Endothelial cell of umbilical vein (primary cell): ENCODE measurements at regions not wholly inside any gene's neighbourhood (a gene's known extent, or its start where the extent isn't known, plus 50 kb on each side); places are given as distances from the start of the nearest gene placed in this dataset.

Source experiments
- BruUV-seq: library from RNA; stranded (reverse); fragments of 400-500 nt; replicated peaks from 2 replicates; lab custom pipeline; 2021; lab: Mats Ljungman, UMichigan
- CTCF ChIA-PET: fragments of 300-600, 350-600 bp; sonication (Branson Sonifier 250); formaldehyde crosslinking; loops from one replicate; lab custom pipeline; 2021; ENCODE audit warnings: antibody characterized with exemption, inconsistent platforms; lab: Charles Lee
- POLR2A ChIA-PET: fragments of 300-600, 350-600 bp; sonication (Branson Sonifier 250); formaldehyde crosslinking; loops from one replicate; lab custom pipeline; 2021; ENCODE audit warnings: antibody characterized with exemption, inconsistent platforms; lab: Charles Lee
- DNase-seq: peaks from one replicate; pipeline ENCODE4 v3.0.0-alpha.2; 2011; ENCODE audit warnings: low read depth, low spot score
- FAIRE-seq: peaks from 2 replicates; lab custom pipeline; 2011; peaks lifted over from hg19 to GRCh38; lab: Jason Lieb, UNC
- H2AFZ ChIP-seq: 2 replicates; pipeline ENCODE4 v1.6.0; 2012; ENCODE audit warnings: low read depth, low read length, control low read depth, inconsistent platforms
- H3K27ac ChIP-seq: 2 replicates; pipeline ENCODE4 v1.5.1; 2011; ENCODE audit warnings: low read depth, mild to moderate bottlenecking, control low read depth, low read length, moderate library complexity; ENCODE audit not compliant: insufficient read depth
- H3K27me3 ChIP-seq, 2 experiments: 2 replicates each; pipeline versions ENCODE4 v1.6.0 to v1.6.1; 2011; ENCODE audit warnings: low read length in 2 of 2, mixed read lengths in 1 of 2; ENCODE audit not compliant: control insufficient read depth in 2 of 2, insufficient read depth in 2 of 2
- H3K36me3 ChIP-seq, 2 experiments: 2 replicates in 1 of 2; 3 replicates in 1 of 2; pipeline ENCODE4 v1.5.1; 2011; ENCODE audit warnings: low read length in 2 of 2, mild to moderate bottlenecking in 1 of 2, moderate library complexity in 1 of 2; ENCODE audit not compliant: control insufficient read depth in 2 of 2, insufficient read depth in 2 of 2; ENCODE audit errors: extremely low read depth in 1 of 2
- H3K4me1 ChIP-seq: 3 replicates; pipeline ENCODE4 v1.5.1; 2011; ENCODE audit warnings: mild to moderate bottlenecking, low read length; ENCODE audit not compliant: control insufficient read depth, insufficient read depth; ENCODE audit errors: extremely low read depth
- H3K4me2 ChIP-seq: 2 replicates; pipeline ENCODE4 v1.6.1; 2011; ENCODE audit warnings: low read length, control low read depth, mixed read lengths; ENCODE audit not compliant: insufficient read depth
- H3K4me3 ChIP-seq, 3 experiments: fragments of 200-600 bp in 1 of 3; sonication (generic), shearing (Covaris generic) in 1 of 3; replicated peaks in 1 of 3; 2 replicates each; pipeline ENCODE4 v1.5.1; 2011 to 2016; ENCODE audit warnings: control low read depth in 3 of 3, low read length in 3 of 3, mild to moderate bottlenecking in 2 of 3, inconsistent platforms in 1 of 3, low read depth in 1 of 3, moderate library complexity in 1 of 3; ENCODE audit not compliant: insufficient read depth in 1 of 3
- H3K79me2 ChIP-seq: 2 replicates; pipeline ENCODE4 v1.6.0; 2012; ENCODE audit warnings: low read length, inconsistent platforms; ENCODE audit not compliant: control insufficient read depth, insufficient read depth
- H3K9ac ChIP-seq: replicated peaks from 2 replicates; pipeline ENCODE3; 2011; ENCODE audit warnings: low read length, control low read depth; ENCODE audit not compliant: insufficient read depth; ENCODE audit errors: extremely low read depth
- H3K9me1 ChIP-seq: replicated peaks from 3 replicates; pipeline ENCODE4 v1.6.0; 2011; ENCODE audit warnings: mild to moderate bottlenecking, low read length; ENCODE audit not compliant: control insufficient read depth, insufficient read depth; ENCODE audit errors: extremely low read depth
- H3K9me3 ChIP-seq: replicated peaks from 2 replicates; pipeline ENCODE4 v1.5.1; 2012; ENCODE audit warnings: low read length, inconsistent platforms; ENCODE audit not compliant: control insufficient read depth, insufficient read depth
- H4K20me1 ChIP-seq: replicated peaks from 2 replicates; pipeline ENCODE3; 2011; ENCODE audit warnings: mild to moderate bottlenecking, low read length; ENCODE audit not compliant: control insufficient read depth, insufficient read depth; ENCODE audit errors: extremely low read depth
- CTCF ChIP-seq, 2 donors: IDR thresholded peaks; 1 replicate in 1 of 2; 2 replicates in 1 of 2; pipeline ENCODE4 v1.5.1; 2011; ENCODE audit warnings: low read length in 2 of 2, mild to moderate bottlenecking in 2 of 2, moderate library complexity in 2 of 2, control low read depth in 1 of 2, inconsistent platforms in 1 of 2, low read depth in 1 of 2; ENCODE audit not compliant: insufficient read depth in 1 of 2; ENCODE audit errors: extremely low read depth in 1 of 2
- EZH2 ChIP-seq: IDR thresholded peaks from 2 replicates; pipeline ENCODE4 v1.6.1; 2012; ENCODE audit warnings: borderline replicate concordance, low read depth, mild to moderate bottlenecking, moderate library complexity, low read length, inconsistent platforms; ENCODE audit not compliant: severe bottlenecking
- FOS ChIP-seq: IDR thresholded peaks from 2 replicates; pipeline ENCODE4 v1.6.1; 2011; ENCODE audit warnings: mild to moderate bottlenecking, low read length, moderate library complexity, borderline replicate concordance; ENCODE audit not compliant: insufficient read depth
- GATA2 ChIP-seq: IDR thresholded peaks from 2 replicates; pipeline ENCODE4 v1.7.0; 2011; ENCODE audit warnings: low read depth, mild to moderate bottlenecking, moderate library complexity, mixed read lengths, low read length; ENCODE audit not compliant: insufficient read length, insufficient read depth
- JUN ChIP-seq: IDR thresholded peaks from 2 replicates; pipeline ENCODE4 v1.6.1; 2011; ENCODE audit warnings: borderline replicate concordance, low read depth; ENCODE audit not compliant: insufficient read length, insufficient read depth
- MAX ChIP-seq: IDR thresholded peaks from 2 replicates; pipeline ENCODE4 v1.6.1; 2011; ENCODE audit not compliant: insufficient read depth, insufficient read length
- MYC ChIP-seq: IDR thresholded peaks from one replicate; pipeline ENCODE4 v1.6.1; 2011; ENCODE audit warnings: mild to moderate bottlenecking, low read depth, low read length
- POLR2A ChIP-seq: IDR thresholded peaks from 2 replicates; pipeline ENCODE4 v1.6.1; 2012; ENCODE audit warnings: low read depth, mild to moderate bottlenecking, control low read depth, low read length
- POLR2AphosphoS5 ChIP-seq: IDR thresholded peaks from 2 replicates; pipeline ENCODE4 v1.6.1; 2012; ENCODE audit warnings: low read depth, mild to moderate bottlenecking, control low read depth, low read length, moderate library complexity; ENCODE audit not compliant: insufficient read depth
- dilution Hi-C: fragments of 300-500 bp; cut with MboI; formaldehyde crosslinking; loops from one replicate; pipeline ENCODE4 v1.15.0; 2019; ENCODE audit warnings: low sequenced_read_pairs; ENCODE audit not compliant: extremely low pct_ligation_motif_present
- intact Hi-C: fragments of 100-400 bp; cut with micrococcal nuclease; formaldehyde crosslinking; loops from one replicate; pipeline ENCODE4 v1.10.0; 2022

DNA sequence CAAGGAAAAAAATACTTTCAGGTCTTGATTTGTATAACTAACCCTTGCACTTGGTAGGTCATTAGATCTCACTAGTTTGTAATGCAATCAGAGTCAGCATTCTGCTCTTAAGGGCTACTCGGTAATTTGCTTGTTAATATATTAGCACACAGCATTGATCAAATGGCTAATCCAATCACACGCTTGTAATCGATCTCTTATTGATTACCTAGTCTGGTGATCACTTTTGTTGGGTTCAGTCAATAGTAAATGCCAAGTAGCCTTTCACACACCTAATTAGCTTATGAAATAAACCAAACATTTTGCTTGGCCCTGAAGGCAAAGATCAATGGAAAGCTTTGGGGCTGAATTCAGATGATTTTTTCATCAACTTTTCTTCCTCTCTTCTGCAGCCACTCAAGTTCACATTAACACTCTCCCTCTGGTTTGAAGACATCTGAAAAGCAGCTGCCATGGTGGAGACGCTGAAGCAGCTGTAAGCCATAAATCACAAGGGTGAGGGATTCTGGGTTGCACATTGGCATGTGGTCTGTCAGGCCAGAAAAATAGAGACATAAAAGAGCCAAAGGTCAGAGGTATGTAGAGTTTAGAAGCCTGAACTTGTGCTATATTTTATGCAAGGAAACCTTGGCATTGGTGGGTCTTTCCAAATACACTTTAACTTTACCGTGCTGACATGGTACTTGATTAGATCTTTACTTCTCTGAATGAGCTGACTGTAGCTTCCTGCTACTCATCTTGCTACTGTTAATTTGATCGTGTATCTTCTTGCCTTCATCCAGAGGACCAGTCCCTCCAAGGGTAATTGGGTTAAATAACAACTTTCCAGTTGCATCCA lies 234.4 kb downstream of the SIM1 start:
- intact Hi-C loops (no loop called here), dilution Hi-C loops (no loop called here)
- Histone ChIP-seq H3K9ac (no peak overlapping the region), H3K4me3 (no peak overlapping the region), H3K4me1 (peaks cover 35% of the 10 kb centered on the region), H3K4me2 (peak overlapping the region; percentile 32), H3K79me2 (no peaks in the 10 kb centered on the region), H4K20me1 (no peaks in the 10 kb centered on the region), H3K9me3 (no peaks in the 10 kb centered on the region), H3K36me3 (no peaks in the 10 kb centered on the region), H2AFZ (peak overlapping the region; percentile 91), H3K9me1 (no peaks in the 10 kb centered on the region), H3K27me3 (no peaks in the 10 kb centered on the region), H3K27ac (no peak overlapping the region)
- CTCF ChIA-PET = interaction anchor here (0.7 to 3.4 kb wide), 5 partner anchors 39 to 230 kb away, joined by 3 to 13 read pairs (median 5); no protein-coding TSS in a partner anchor
- BruUV-seq = no TSS peak
- TF ChIP-seq MYC (no peak), MAX (no peak), FOS (no peak), JUN (no peak), EZH2 (no peak), CTCF (IDR thresholded peaks at IDR 0.05; ENCODE audit: extremely low read depth in 1 of 2, insufficient read depth in 1 of 2, low read depth in 1 of 2, low read length in 2 of 2) (no peak), POLR2AphosphoS5 (no peak), GATA2 (no peak), POLR2A (no peak)
- no peak for DNase-seq
- POLR2A ChIA-PET = no interaction called here
- no peak for FAIRE-seq
